ENCODE measurements at regions not wholly inside any gene's neighbourhood (a gene's known extent, or its start where the extent isn't known, plus 50 kb on each side); places are given as distances from the start of the nearest gene placed in this dataset.

DNA sequence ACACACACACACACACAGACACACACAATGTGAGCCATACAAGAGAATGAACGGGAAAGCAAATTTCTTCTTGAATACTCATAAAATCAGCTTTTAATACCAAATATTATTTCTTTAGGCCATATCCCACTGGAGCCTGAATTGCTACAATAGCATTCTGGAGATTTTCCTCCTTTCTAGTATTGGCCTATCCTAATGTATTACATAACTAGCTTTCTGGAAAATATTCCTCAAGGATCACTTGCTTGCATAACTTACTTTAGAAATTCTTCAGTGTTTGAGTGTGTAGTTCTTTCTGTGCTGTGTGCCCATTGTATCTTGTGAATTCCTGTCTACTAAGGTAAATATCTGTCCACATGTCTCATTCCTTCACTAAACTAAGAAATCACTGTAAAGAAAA lies 351.0 kb upstream of the MCTP2 start:
- no peak overlapping the region for H3K9ac ChIP-seq (ENCODE audit: low read depth, low read length)
- ATAC-seq (ENCODE audit: insufficient read depth, low read depth) (no peak), DNase-seq (no peak)
- H3K27me3 ChIP-seq (ENCODE audit: insufficient read depth, low read length, poor library complexity): no peaks in the 10 kb centered on the region
- H3K36me3 ChIP-seq (ENCODE audit: insufficient read depth, low read length): peaks cover 12% of the 10 kb centered on the region
- no peaks in the 10 kb centered on the region for H3K9me3 ChIP-seq (ENCODE audit: insufficient read depth, low read length, severe bottlenecking)
- H2AFZ ChIP-seq (ENCODE audit: low read depth, low read length): no peak overlapping the region
- H3K4me3 ChIP-seq (ENCODE audit: low read depth in 1 of 2, low read length in 2 of 2): no peak overlapping the region
- H3K4me1 ChIP-seq (ENCODE audit: insufficient read depth, low read length): peaks cover 9% of the 10 kb centered on the region
- H3K27ac ChIP-seq (ENCODE audit: low read length): no peak overlapping the region
- no peak overlapping the region for H3K4me2 ChIP-seq (ENCODE audit: insufficient read depth, low read length)
- TF ChIP-seq EZH2 (IDR thresholded peaks at IDR 0.05; ENCODE audit: borderline replicate concordance, low read depth, low read length, severe bottlenecking): no peak
- TF ChIP-seq CTCF (IDR thresholded peaks at IDR 0.05; ENCODE audit: borderline replicate concordance, extremely low read depth, low read length, poor library complexity, severe bottlenecking): no peak
- no peaks in the 10 kb centered on the region for H4K20me1 ChIP-seq (ENCODE audit: insufficient read depth, low read length)
- no peaks in the 10 kb centered on the region for H3K79me2 ChIP-seq (ENCODE audit: insufficient read depth, low read length)

GRCh38 chr15:93870583-93870982 lies 360.8 kb upstream of the MCTP2 start:
- Histone ChIP-seq H2AFZ (ENCODE audit: low read depth, low read length) (no peak overlapping the region), H3K27me3 (ENCODE audit: insufficient read depth, low read length, poor library complexity) (no peaks in the 10 kb centered on the region), H4K20me1 (ENCODE audit: insufficient read depth, low read length) (no peaks in the 10 kb centered on the region), H3K9ac (ENCODE audit: low read depth, low read length) (no peak overlapping the region), H3K4me3 (ENCODE audit: low read depth in 1 of 2, low read length in 2 of 2) (no peak overlapping the region), H3K79me2 (ENCODE audit: insufficient read depth, low read length) (peaks cover under 1% of the 10 kb centered on the region; the same call in 1 of the 2 replicates), H3K4me1 (ENCODE audit: insufficient read depth, low read length) (peaks cover 11% of the 10 kb centered on the region), H3K36me3 (ENCODE audit: insufficient read depth, low read length) (peaks cover 20% of the 10 kb centered on the region), H3K4me2 (ENCODE audit: insufficient read depth, low read length) (no peak overlapping the region), H3K9me3 (ENCODE audit: insufficient read depth, low read length, severe bottlenecking) (no peaks in the 10 kb centered on the region), H3K27ac (ENCODE audit: low read length) (no peak overlapping the region)
- no peak for ATAC-seq (ENCODE audit: insufficient read depth, low read depth)
- DNase-seq: no peak
- TF ChIP-seq CTCF (IDR thresholded peaks at IDR 0.05; ENCODE audit: borderline replicate concordance, extremely low read depth, low read length, poor library complexity, severe bottlenecking) (no peak), EZH2 (IDR thresholded peaks at IDR 0.05; ENCODE audit: borderline replicate concordance, low read depth, low read length, severe bottlenecking) (no peak)

- H3K27me3 ChIP-seq (ENCODE audit: insufficient read depth, low read length, poor library complexity): no peaks in the 10 kb centered on the region
- H3K4me1 ChIP-seq (ENCODE audit: insufficient read depth, low read length): peaks cover 41% of the 10 kb centered on the region
- H3K4me2 ChIP-seq (ENCODE audit: insufficient read depth, low read length): no peak overlapping the region
- no peak for TF ChIP-seq EZH2 (IDR thresholded peaks at IDR 0.05; ENCODE audit: borderline replicate concordance, low read depth, low read length, severe bottlenecking)
- TF ChIP-seq CTCF (IDR thresholded peaks at IDR 0.05; ENCODE audit: borderline replicate concordance, extremely low read depth, low read length, poor library complexity, severe bottlenecking): no peak
- H3K9me3 ChIP-seq (ENCODE audit: insufficient read depth, low read length, severe bottlenecking): no peaks in the 10 kb centered on the region
- H3K36me3 ChIP-seq (ENCODE audit: insufficient read depth, low read length): peaks cover 30% of the 10 kb centered on the region
- H3K9ac ChIP-seq (ENCODE audit: low read depth, low read length): no peak overlapping the region
- DNase-seq: no peak
- H4K20me1 ChIP-seq (ENCODE audit: insufficient read depth, low read length): no peaks in the 10 kb centered on the region
- ATAC-seq (ENCODE audit: insufficient read depth, low read depth): no peak
- H3K79me2 ChIP-seq (ENCODE audit: insufficient read depth, low read length): peaks cover 34% of the 10 kb centered on the region
- no peak overlapping the region; the same call in none of the 2 replicates for H3K27ac ChIP-seq (ENCODE audit: low read length)
- no peak overlapping the region for H2AFZ ChIP-seq (ENCODE audit: low read depth, low read length)
- H3K4me3 ChIP-seq (ENCODE audit: low read depth in 1 of 2, low read length in 2 of 2): no peak overlapping the region
Observed at GRCh38 chr15:93866948-93867347, 364.4 kb upstream of the MCTP2 start.

GRCh38 chr15:93866476-93866875 lies 364.9 kb upstream of the MCTP2 start:
- H3K4me2 ChIP-seq (ENCODE audit: insufficient read depth, low read length): peak overlapping the region; percentile 65; the same call in 1 of the 2 replicates
- peaks cover 34% of the 10 kb centered on the region for H3K79me2 ChIP-seq (ENCODE audit: insufficient read depth, low read length)
- DNase-seq: no peak
- peaks cover 44% of the 10 kb centered on the region for H3K4me1 ChIP-seq (ENCODE audit: insufficient read depth, low read length)
- no peaks in the 10 kb centered on the region for H4K20me1 ChIP-seq (ENCODE audit: insufficient read depth, low read length)
- no peak overlapping the region for H3K4me3 ChIP-seq (ENCODE audit: low read depth in 1 of 2, low read length in 2 of 2)
- no peak for TF ChIP-seq CTCF (IDR thresholded peaks at IDR 0.05; ENCODE audit: borderline replicate concordance, extremely low read depth, low read length, poor library complexity, severe bottlenecking)
- no peak for ATAC-seq (ENCODE audit: insufficient read depth, low read depth)
- no peak overlapping the region for H2AFZ ChIP-seq (ENCODE audit: low read depth, low read length)
- H3K9me3 ChIP-seq (ENCODE audit: insufficient read depth, low read length, severe bottlenecking): no peaks in the 10 kb centered on the region
- no peaks in the 10 kb centered on the region for H3K27me3 ChIP-seq (ENCODE audit: insufficient read depth, low read length, poor library complexity)
- no peak overlapping the region for H3K9ac ChIP-seq (ENCODE audit: low read depth, low read length)
- peaks cover 30% of the 10 kb centered on the region for H3K36me3 ChIP-seq (ENCODE audit: insufficient read depth, low read length)
- peak overlapping the region; percentile 28 for H3K27ac ChIP-seq (ENCODE audit: low read length)
